H1 (cell line): ENCODE measurements at regions not wholly inside any gene's neighbourhood (a gene's known extent, or its start where the extent isn't known, plus 50 kb on each side); places are given as distances from the start of the nearest gene placed in this dataset.

ENCODE experiments used
- CTCF ChIA-PET: fragments of 300-600 bp; sonication (Branson Sonifier 250); formaldehyde crosslinking; loops from one replicate; lab custom pipeline; 2021; ENCODE audit not compliant: partially characterized antibody; lab: Charles Lee
- POLR2A ChIA-PET: fragments of 300-600 bp; sonication (Branson Sonifier 250); formaldehyde crosslinking; loops from one replicate; lab custom pipeline; 2021; ENCODE audit warnings: inconsistent platforms; ENCODE audit not compliant: partially characterized antibody; lab: Charles Lee
- DNase-seq, 2 experiments: peaks; one replicate each; pipeline versions ENCODE4 v3.0.0 to v3.0.0-alpha.2; 2010 to 2022; ENCODE audit warnings: low spot score in 2 of 2, low read depth in 1 of 2, mixed read lengths in 1 of 2
- FAIRE-seq: peaks from 2 replicates; lab custom pipeline; 2011; peaks lifted over from hg19 to GRCh38; lab: Jason Lieb, UNC
- H2AFZ ChIP-seq: 2 replicates; pipeline ENCODE4 v1.8.1; 2012; ENCODE audit warnings: low read length, inconsistent platforms
- H2AK5ac ChIP-seq: 2 replicates; pipeline ENCODE4 v1.6.1; 2013; ENCODE audit warnings: low read depth, low read length
- H2BK120ac ChIP-seq: replicated peaks from 2 replicates; pipeline ENCODE3; 2013; ENCODE audit warnings: low read depth, low read length, inconsistent platforms
- H2BK12ac ChIP-seq: 2 replicates; pipeline ENCODE4 v1.6.1; 2013; ENCODE audit warnings: low read depth, low read length
- H2BK15ac ChIP-seq: 2 replicates; pipeline ENCODE4 v1.6.1; 2013; ENCODE audit warnings: low read length
- H2BK20ac ChIP-seq: 2 replicates; pipeline ENCODE4 v1.6.1; 2013; ENCODE audit warnings: low read length
- H2BK5ac ChIP-seq: 2 replicates; pipeline ENCODE4 v1.6.1; 2013; ENCODE audit warnings: low read depth, low read length
- H3K14ac ChIP-seq: 2 replicates; pipeline ENCODE4 v1.6.1; 2013; ENCODE audit warnings: inconsistent platforms; ENCODE audit not compliant: insufficient read length
- H3K18ac ChIP-seq: 2 replicates; pipeline ENCODE4 v1.6.1; 2013; ENCODE audit warnings: low read length; ENCODE audit errors: extremely low read depth
- H3K23ac ChIP-seq: 2 replicates; pipeline ENCODE4 v1.6.1; 2013; ENCODE audit warnings: inconsistent platforms; ENCODE audit not compliant: insufficient read length
- H3K23me2 ChIP-seq: 2 replicates; pipeline ENCODE4 v1.6.1; 2013; ENCODE audit warnings: low read depth, low read length
- H3K27ac ChIP-seq: 2 replicates; pipeline ENCODE4 v1.6.1; 2011; ENCODE audit warnings: low read depth, low read length, inconsistent platforms
- H3K27me3 ChIP-seq, 4 experiments: replicated peaks in 1 of 4; 1 replicate in 1 of 4; 2 replicates in 3 of 4; pipeline versions ENCODE4 v1.6.1 to v1.8.1; 2011 to 2013; ENCODE audit warnings: low read length in 3 of 4, mild to moderate bottlenecking in 3 of 4, inconsistent platforms in 2 of 4, mixed read lengths in 2 of 4, moderate library complexity in 1 of 4; ENCODE audit not compliant: control insufficient read depth in 3 of 4, insufficient read depth in 3 of 4; ENCODE audit errors: extremely low read depth in 1 of 4
- H3K36me3 ChIP-seq, 4 experiments: 2 replicates each; pipeline versions ENCODE4 v1.6.1 to v1.8.1; 2011 to 2013; ENCODE audit warnings: mild to moderate bottlenecking in 4 of 4, low read length in 3 of 4, moderate library complexity in 2 of 4, control low read depth in 1 of 4, inconsistent platforms in 1 of 4; ENCODE audit not compliant: insufficient read depth in 4 of 4, control insufficient read depth in 2 of 4
- H3K4ac ChIP-seq: replicated peaks from 2 replicates; pipeline ENCODE3; 2013; ENCODE audit warnings: low read length, low read depth, mixed read lengths, inconsistent platforms; ENCODE audit not compliant: insufficient read length
- H3K4me1 ChIP-seq, 4 experiments: replicated peaks in 1 of 4; 1 replicate in 1 of 4; 2 replicates in 3 of 4; pipeline versions ENCODE4 v1.6.1 to v1.8.1; 2011 to 2013; ENCODE audit warnings: low read length in 3 of 4, inconsistent platforms in 2 of 4, mixed read lengths in 1 of 4; ENCODE audit not compliant: insufficient read depth in 4 of 4, control insufficient read depth in 3 of 4
- H3K4me2 ChIP-seq, 2 experiments: 2 replicates each; pipeline versions ENCODE4 v1.6.1 to v1.8.1; 2011 to 2013; ENCODE audit warnings: low read depth in 2 of 2, low read length in 2 of 2, control low read depth in 1 of 2, inconsistent platforms in 1 of 2, mild to moderate bottlenecking in 1 of 2; ENCODE audit not compliant: insufficient read depth in 1 of 2
- H3K4me3 ChIP-seq, 4 experiments: fragments of 200-600, 300-600 bp in 1 of 4; sonication (generic), shearing (Covaris generic), sonication (Bioruptor Twin) in 1 of 4; 2 replicates each; pipeline versions ENCODE4 v1.5.1 to v1.8.1; 2011 to 2016; ENCODE audit warnings: low read length in 4 of 4, low read depth in 3 of 4, control low read depth in 2 of 4, inconsistent platforms in 2 of 4, mild to moderate bottlenecking in 2 of 4, mixed read lengths in 1 of 4, moderate library complexity in 1 of 4; ENCODE audit not compliant: insufficient read depth in 2 of 4; ENCODE audit errors: extremely low read depth in 1 of 4
- H3K56ac ChIP-seq: replicated peaks from 2 replicates; pipeline ENCODE3; 2013; ENCODE audit warnings: low read depth, mild to moderate bottlenecking, mixed read lengths, low read length, inconsistent platforms; ENCODE audit not compliant: insufficient read length
- H3K79me1 ChIP-seq: 2 replicates; pipeline ENCODE4 v1.6.1; 2013; ENCODE audit warnings: low read depth, low read length, control low read depth
- H3K79me2 ChIP-seq, 2 experiments: 2 replicates each; pipeline versions ENCODE4 v1.6.1 to v1.8.1; 2012 to 2013; ENCODE audit warnings: low read length in 2 of 2, mild to moderate bottlenecking in 2 of 2, inconsistent platforms in 1 of 2; ENCODE audit not compliant: insufficient read depth in 2 of 2, control insufficient read depth in 1 of 2
- H3K9ac ChIP-seq, 4 experiments: replicated peaks in 1 of 4; 1 replicate in 1 of 4; 2 replicates in 3 of 4; pipeline versions ENCODE4 v1.6.1 to v1.8.1; 2011 to 2013; ENCODE audit warnings: low read depth in 3 of 4, low read length in 3 of 4, control low read depth in 2 of 4, mild to moderate bottlenecking in 2 of 4, moderate library complexity in 2 of 4, inconsistent platforms in 1 of 4; ENCODE audit errors: extremely low read depth in 1 of 4
- H3K9me3 ChIP-seq, 2 experiments: 2 replicates each; pipeline versions ENCODE4 v1.6.1 to v1.8.1; 2012 to 2013; ENCODE audit warnings: mild to moderate bottlenecking in 2 of 2, moderate library complexity in 2 of 2, control low read depth in 1 of 2, inconsistent platforms in 1 of 2, low read depth in 1 of 2, low read length in 1 of 2, mixed read lengths in 1 of 2; ENCODE audit not compliant: insufficient read depth in 2 of 2
- H4K20me1 ChIP-seq, 2 experiments: replicated peaks in 1 of 2; 2 replicates each; pipeline versions ENCODE3 to v1.8.1; 2011 to 2013; ENCODE audit warnings: inconsistent platforms in 2 of 2, low read length in 2 of 2, mild to moderate bottlenecking in 1 of 2; ENCODE audit not compliant: insufficient read depth in 2 of 2, control insufficient read depth in 1 of 2
- H4K5ac ChIP-seq: 2 replicates; pipeline ENCODE4 v1.6.1; 2013; ENCODE audit warnings: low read length, low read depth, mixed read lengths, inconsistent platforms; ENCODE audit not compliant: insufficient read length
- H4K8ac ChIP-seq: 2 replicates; pipeline ENCODE4 v1.8.0; 2013; ENCODE audit warnings: mild to moderate bottlenecking, moderate library complexity, low read length, inconsistent platforms; ENCODE audit not compliant: insufficient read depth; ENCODE audit errors: extremely low read depth
- H4K91ac ChIP-seq: replicated peaks from 2 replicates; pipeline ENCODE3; 2013; ENCODE audit warnings: low read length, mixed read lengths, inconsistent platforms; ENCODE audit not compliant: insufficient read length
- GTF2F1 ChIP-seq: IDR thresholded peaks from 2 replicates; pipeline ENCODE4 v1.6.1; 2012; ENCODE audit warnings: low read depth, low read length, improper control_type of control experiment, borderline replicate concordance
- MAFK ChIP-seq: IDR thresholded peaks from 2 replicates; pipeline ENCODE4 v1.6.1; 2012; ENCODE audit warnings: low read depth, mild to moderate bottlenecking, improper control_type of control experiment, low read length
- MAX ChIP-seq: IDR thresholded peaks from 2 replicates; pipeline ENCODE4 v1.6.1; 2012; ENCODE audit warnings: inconsistent platforms
- RAD21 ChIP-seq, 2 experiments: IDR thresholded peaks in 1 of 2; conservative IDR thresholded peaks in 1 of 2; 2 replicates each; pipeline ENCODE4 v1.6.1; 2011; ENCODE audit warnings: low read depth in 2 of 2, low read length in 2 of 2, improper control_type of control experiment in 1 of 2, inconsistent platforms in 1 of 2, mild to moderate bottlenecking in 1 of 2, moderate library complexity in 1 of 2
- RNF2 ChIP-seq: fragments of 200-900, 300-1000 bp; sonication (generic); IDR thresholded peaks from 2 replicates; pipeline ENCODE4 v1.7.1; 2016; ENCODE audit warnings: borderline replicate concordance, low read depth, mild to moderate bottlenecking, antibody characterized with exemption, low read length; ENCODE audit not compliant: poor library complexity, severe bottlenecking; ENCODE audit errors: missing control alignments
- TEAD4 ChIP-seq: IDR thresholded peaks from 2 replicates; pipeline ENCODE4 v1.6.1; 2012; ENCODE audit warnings: low read depth, low read length, inconsistent platforms, mixed read lengths
- WGBS, 2 experiments: shearing (Covaris generic) in 1 of 2; methylation state at CpG; one replicate each; pipeline versions ENCODE4 v1.1.6 to v1.1.7; 2013 to 2015; ENCODE audit warnings: low lambda C conversion rate in 2 of 2, mixed read lengths in 2 of 2, inconsistent platforms in 1 of 2, low coverage in 1 of 2, missing lambda C conversion rate in 1 of 2; ENCODE audit not compliant: insufficient replicate concordance in 2 of 2, insufficient coverage in 1 of 2, insufficient read length in 1 of 2; ENCODE audit errors: extremely low coverage in 1 of 2, missing lambda C conversion rate in 1 of 2; 5-methylcytosine and 5-hydroxymethylcytosine counted together
- TF ChIP-seq, protein P1 (sequence below): IDR thresholded peaks from 2 replicates; pipeline ENCODE4 v1.6.1; 2011; ENCODE audit warnings: low read depth, mild to moderate bottlenecking, low read length; ENCODE audit not compliant: insufficient read depth

DNA sequence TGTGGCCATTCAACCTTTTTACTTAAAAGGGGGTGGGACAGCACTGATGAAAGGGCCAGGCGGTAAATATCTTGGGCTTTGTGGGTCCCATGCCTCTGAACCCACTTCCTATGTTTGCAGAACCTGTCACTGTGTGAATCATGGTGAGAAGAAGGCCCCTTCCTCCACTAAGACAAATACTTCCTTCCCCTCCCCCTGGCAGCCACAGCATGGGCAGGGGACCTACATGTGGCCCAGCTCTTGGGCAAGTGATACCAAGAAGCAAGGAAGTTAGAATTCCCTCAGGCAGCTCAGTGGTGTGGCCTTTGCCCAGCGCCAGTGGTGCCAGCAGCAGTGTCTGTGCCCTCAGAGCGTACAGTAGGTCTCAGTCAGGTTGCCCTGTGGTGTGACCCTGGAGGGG lies 168.6 kb downstream of the TRIM33 start:
- no peak overlapping the region for H3K4me3 ChIP-seq
- no peak overlapping the region for H2BK20ac ChIP-seq
- no peak overlapping the region for H2AK5ac ChIP-seq
- H3K14ac ChIP-seq = no peak overlapping the region
- CTCF ChIA-PET = interaction anchor here (0.8 to 1.6 kb wide), 3 partner anchors 8 to 368 kb away, joined by 3 read pairs; no protein-coding TSS in a partner anchor
- H2BK15ac ChIP-seq = no peak overlapping the region
- peaks cover 0 to 7% (median 2%) of the 10 kb centered on the region in 4 experiments; a peak in 2 of 7 replicates for H3K27me3 ChIP-seq
- no peaks in the 10 kb centered on the region for H3K36me3 ChIP-seq
- no peak overlapping the region for H2BK120ac ChIP-seq
- DNase-seq = peak in 1 of 2 experiments; percentile 20
- no peak overlapping the region for H3K27ac ChIP-seq
- no peak for FAIRE-seq
- no peak overlapping the region for H3K4ac ChIP-seq
- no peak overlapping the region for H4K91ac ChIP-seq
- no peaks in the 10 kb centered on the region for H3K79me1 ChIP-seq
- peaks cover 2% of the 10 kb centered on the region; the same call in 1 of the 2 replicates for H3K23me2 ChIP-seq
- no peak overlapping the region for H2AFZ ChIP-seq
- no peak overlapping the region for H2BK5ac ChIP-seq
- no peak overlapping the region for H3K23ac ChIP-seq
- peaks cover 0 to 10% (median 5%) of the 10 kb centered on the region in 4 experiments; a peak in 4 of 7 replicates for H3K4me1 ChIP-seq
- H3K9ac ChIP-seq = no peak overlapping the region
- no peaks in the 10 kb centered on the region for H3K79me2 ChIP-seq
- H4K20me1 ChIP-seq = no peaks in the 10 kb centered on the region
- H4K8ac ChIP-seq = no peak overlapping the region
- WGBS, 2 experiments = 77% methylated on average over 3 of the region's 3 CpGs; no CpG with 5 or more reads in 1 of the 2 experiments
- POLR2A ChIA-PET = no interaction called here
- H3K56ac ChIP-seq = no peak overlapping the region
- H2BK12ac ChIP-seq = no peak overlapping the region
- no peak for TF ChIP-seq TEAD4
- no peak for TF ChIP-seq MAX
- TF ChIP-seq RNF2 = no peak
- TF ChIP-seq MAFK = no peak
- TF ChIP-seq, protein P1, sequence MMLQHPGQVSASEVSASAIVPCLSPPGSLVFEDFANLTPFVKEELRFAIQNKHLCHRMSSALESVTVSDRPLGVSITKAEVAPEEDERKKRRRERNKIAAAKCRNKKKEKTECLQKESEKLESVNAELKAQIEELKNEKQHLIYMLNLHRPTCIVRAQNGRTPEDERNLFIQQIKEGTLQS = no peak
- no peak for TF ChIP-seq RAD21 (IDR thresholded peaks at IDR 0.05 in 1 of 2, conservative IDR thresholded peaks at IDR 0.05 in 1 of 2; ENCODE audit: low read depth in 2 of 2, low read length in 2 of 2)
- TF ChIP-seq GTF2F1 = no peak
- H3K18ac ChIP-seq = no peak overlapping the region
- H3K9me3 ChIP-seq = no peaks in the 10 kb centered on the region
- H4K5ac ChIP-seq = no peak overlapping the region
- no peak overlapping the region for H3K4me2 ChIP-seq
